K562 (cell line): ENCODE measurements at regions not wholly inside any gene's neighbourhood (a gene's known extent, or its start where the extent isn't known, plus 50 kb on each side); places are given as distances from the start of the nearest gene placed in this dataset.

Source experiments
- ATAC-seq: fragments of 200-7000 bp; cut with Tn5 transposase; 3 replicates; pipeline ENCODE4 v1.9.1; 2020; ENCODE audit warnings: moderate library complexity
- BruUV-seq: library from RNA; stranded (reverse); fragments of 400-500 nt; replicated peaks from 2 replicates; lab custom pipeline; 2021; lab: Mats Ljungman, UMichigan
- CTCF ChIA-PET: fragments of 300-600 bp; formaldehyde crosslinking; extraction: SDS; loops from one replicate; lab custom pipeline; 2021; ENCODE audit warnings: low intra/inter-chr PET ratio; lab: Yijun Ruan, JAX
- POLR2A ChIA-PET: fragments of 300-600, 350-650 bp; sonication (Branson Sonifier 250); formaldehyde crosslinking; extraction: SDS; loops from one replicate; lab custom pipeline; 2021; ENCODE audit warnings: antibody characterized with exemption, inconsistent platforms; lab: Yijun Ruan, JAX
- DNase-seq, 4 experiments: peaks; one replicate each; pipeline versions ENCODE4 v3.0.0 to v3.0.0-alpha.2; 2011 to 2018; ENCODE audit warnings: low spot score in 3 of 4, mixed read lengths in 3 of 4; ENCODE audit errors: extremely low read depth in 1 of 4
- FAIRE-seq: peaks from 2 replicates; lab custom pipeline; 2011; peaks lifted over from hg19 to GRCh38; lab: Jason Lieb, UNC
- H2AFZ ChIP-seq: 2 replicates; pipeline ENCODE4 v1.6.0; 2011; ENCODE audit warnings: low read depth, low read length, control low read depth, inconsistent platforms
- H3K27ac ChIP-seq: fragments of 200-600 bp; 3 replicates; pipeline ENCODE4 v1.8.0; 2011; ENCODE audit warnings: low read depth, mild to moderate bottlenecking, control low read depth, inconsistent platforms, low read length, moderate library complexity, mixed read lengths; ENCODE audit errors: extremely low read depth
- H3K27me3 ChIP-seq, 2 experiments: fragments of 300-600 bp in 1 of 2; 2 replicates in 1 of 2; 3 replicates in 1 of 2; pipeline versions ENCODE4 v1.6.0 to v1.8.0; 2011; ENCODE audit warnings: inconsistent platforms in 2 of 2, low read length in 2 of 2, mild to moderate bottlenecking in 1 of 2, mixed read lengths in 1 of 2, moderate library complexity in 1 of 2; ENCODE audit not compliant: control insufficient read depth in 2 of 2, insufficient read depth in 2 of 2
- H3K36me3 ChIP-seq: fragments of 300-600 bp; 3 replicates; pipeline ENCODE4 v1.8.0; 2011; ENCODE audit warnings: mild to moderate bottlenecking, low read length, inconsistent platforms; ENCODE audit not compliant: control insufficient read depth, insufficient read depth
- H3K4me1 ChIP-seq, 2 experiments: fragments of 200-600 bp in 1 of 2; replicated peaks in 1 of 2; 2 replicates in 1 of 2; 3 replicates in 1 of 2; pipeline versions ENCODE4 v1.5.1 to v1.8.0; 2011; ENCODE audit warnings: inconsistent platforms in 2 of 2, low read length in 2 of 2, mild to moderate bottlenecking in 1 of 2, mixed read lengths in 1 of 2, moderate library complexity in 1 of 2; ENCODE audit not compliant: control insufficient read depth in 2 of 2, insufficient read depth in 2 of 2
- H3K4me2 ChIP-seq: 2 replicates; pipeline ENCODE4 v1.6.1; 2011; ENCODE audit warnings: low read length, control low read depth, inconsistent platforms, mixed read lengths; ENCODE audit not compliant: insufficient read depth
- H3K4me3 ChIP-seq: fragments of 200-600 bp; sonication (generic), shearing (Covaris generic); 2 replicates; pipeline ENCODE4 v1.5.1; 2016; ENCODE audit warnings: control low read depth, inconsistent platforms
- H3K79me2 ChIP-seq: fragments of 200-600 bp; 3 replicates; pipeline ENCODE4 v1.8.0; 2011; ENCODE audit warnings: low read length, inconsistent platforms; ENCODE audit not compliant: control insufficient read depth, insufficient read depth
- H3K9ac ChIP-seq, 2 experiments: 2 replicates each; pipeline versions ENCODE4 v1.6.0 to v1.6.1; 2011; ENCODE audit warnings: low read depth in 2 of 2, low read length in 2 of 2, control low read depth in 1 of 2, inconsistent platforms in 1 of 2, mild to moderate bottlenecking in 1 of 2, mixed read lengths in 1 of 2; ENCODE audit not compliant: insufficient read depth in 1 of 2
- H3K9me1 ChIP-seq: one replicate; pipeline ENCODE4 v1.6.0; 2011; ENCODE audit warnings: inconsistent platforms, mild to moderate bottlenecking, low read length, moderate library complexity; ENCODE audit not compliant: control insufficient read depth, insufficient read depth
- H3K9me3 ChIP-seq: replicated peaks from 2 replicates; pipeline ENCODE4 v1.5.1; 2011; ENCODE audit warnings: low read depth, low read length, inconsistent platforms; ENCODE audit not compliant: control insufficient read depth, insufficient read depth
- H4K20me1 ChIP-seq: replicated peaks from 2 replicates; pipeline ENCODE4 v1.6.1; 2011; ENCODE audit warnings: low read length, inconsistent platforms, mixed read lengths; ENCODE audit not compliant: control insufficient read depth, insufficient read depth
- BCL6 ChIP-seq: fragments of 250-450 bp; sonication (Bioruptor Pico); IDR thresholded peaks from 2 replicates; pipeline ENCODE4 v1.4.0; 2020
- BCOR ChIP-seq: fragments of 450-650 bp; IDR thresholded peaks from 2 replicates; pipeline ENCODE4 v1.6.1; 2016
- ETV6 ChIP-seq, 3 experiments: fragments of 150-350 bp in 1 of 3; sonication (generic) in 1 of 3; formaldehyde crosslinking in 1 of 3; IDR thresholded peaks; 2 replicates each; pipeline versions ENCODE4 v1.6.1 to v1.8.0; 2014 to 2022; ENCODE audit warnings: borderline replicate concordance in 2 of 3, low read depth in 2 of 3, antibody characterized with exemption in 1 of 3, low read length in 1 of 3, mild to moderate bottlenecking in 1 of 3, missing genetic modification reagents in 1 of 3
- HOMEZ ChIP-seq: fragments of 250-450 bp; sonication (Bioruptor Pico); IDR thresholded peaks from 2 replicates; pipeline ENCODE4 v1.4.0; 2020; ENCODE audit warnings: mild to moderate bottlenecking, moderate library complexity
- MCM3 ChIP-seq: fragments of 450-650 bp; IDR thresholded peaks from 2 replicates; pipeline ENCODE4 v1.6.1; 2016
- NFIX ChIP-seq: fragments of 250-450 bp; sonication (Bioruptor Pico); IDR thresholded peaks from 2 replicates; pipeline ENCODE4 v1.4.0; 2020; ENCODE audit warnings: low read depth, mild to moderate bottlenecking, moderate library complexity
- PATZ1 ChIP-seq: fragments of 250-450 bp; sonication (Bioruptor Pico); IDR thresholded peaks from 2 replicates; pipeline ENCODE4 v1.5.0; 2020; ENCODE audit warnings: mild to moderate bottlenecking, borderline replicate concordance
- POLR2B ChIP-seq: fragments of 450-650 bp; IDR thresholded peaks from 2 replicates; pipeline ENCODE4 v1.6.1; 2018; ENCODE audit warnings: low read depth; ENCODE audit not compliant: partially characterized antibody
- ZBTB7A ChIP-seq: IDR thresholded peaks from 2 replicates; pipeline ENCODE4 v1.6.1; 2011; ENCODE audit warnings: low read depth, mild to moderate bottlenecking, low read length, moderate library complexity, borderline replicate concordance; ENCODE audit not compliant: control insufficient read depth
- ZNF274 ChIP-seq: IDR thresholded peaks from 2 replicates; pipeline ENCODE4 v1.6.1; 2011; ENCODE audit warnings: low read depth, mild to moderate bottlenecking, low read length, moderate library complexity, borderline replicate concordance
- ZNF444 ChIP-seq: fragments of 250-450 bp; sonication (Bioruptor Pico); IDR thresholded peaks from 2 replicates; pipeline ENCODE4 v1.4.0; 2020; ENCODE audit warnings: mild to moderate bottlenecking, moderate library complexity
- ZNF717 ChIP-seq: fragments of 250-450 bp; sonication (Bioruptor Pico); IDR thresholded peaks from 2 replicates; pipeline ENCODE4 v1.5.0; 2021
- WGBS: fragments of 100-300 bp; shearing (Covaris generic); methylation state at CpG from one replicate; pipeline ENCODE4 v1.1.6; 2016; ENCODE audit warnings: low coverage, mixed read lengths; ENCODE audit not compliant: insufficient coverage; ENCODE audit errors: missing lambda C conversion rate; 5-methylcytosine and 5-hydroxymethylcytosine counted together
- in situ Hi-C: fragments of 300-500 bp; cut with MboI; formaldehyde crosslinking; loops from 4 replicates; pipeline ENCODE4 v1.15.0; 2018; ENCODE audit warnings: inconsistent platforms, mixed read lengths
- intact Hi-C: fragments of 100-400 bp; cut with micrococcal nuclease; formaldehyde crosslinking; loops from 2 replicates; pipeline ENCODE4 v1.14.2; 2022

- TF ChIP-seq PATZ1 (CRISPR knock-in tag) (no peak), ZNF444 (CRISPR knock-in tag) (no peak), ZNF274 (no peak), BCL6 (CRISPR knock-in tag) (no peak), POLR2B (no peak), ZBTB7A (no peak), BCOR (no peak), ZNF717 (CRISPR knock-in tag) (no peak)
Observed at GRCh38 chrX:116972362-116972761, 509.6 kb upstream of the CT83 start (continued).

GRCh38 chrX:116961872-116962582 lies 499.3 kb upstream of the CT83 start:
- POLR2A ChIA-PET = no interaction called here
- FAIRE-seq = no peak
- in situ Hi-C loops = no loop called here

More at GRCh38 chrX:116961872-116962582, 499.3 kb upstream of the CT83 start:
- CTCF ChIA-PET = no interaction called here
- Histone ChIP-seq H3K9me1 (no peaks in the 10 kb centered on the region), H3K79me2 (no peaks in the 10 kb centered on the region), H3K4me3 (no peak overlapping the region), H3K36me3 (no peaks in the 10 kb centered on the region), H3K27ac (no peak overlapping the region), H3K27me3 (no peaks in the 10 kb centered on the region), H3K9me3 (no peaks in the 10 kb centered on the region), H3K4me1 (no peaks in the 10 kb centered on the region), H3K4me2 (no peak overlapping the region), H3K9ac (no peak overlapping the region), H4K20me1 (no peaks in the 10 kb centered on the region), H2AFZ (no peak overlapping the region)
- intact Hi-C loops = no loop called here
- ATAC-seq = no peak
- WGBS = 0% methylated on average over 2 of the region's 7 CpGs
- no TSS peak for BruUV-seq
- TF ChIP-seq ETV6 (IDR thresholded peaks at IDR 0.05; ENCODE audit: borderline replicate concordance in 1 of 2, low read depth in 2 of 2, low read length in 1 of 2) (no peak), ETV6 (CRISPR knock-in tag; IDR thresholded peaks at IDR 0.05; ENCODE audit: borderline replicate concordance) (no peak), NFIX (CRISPR knock-in tag) (no peak), HOMEZ (CRISPR knock-in tag) (no peak), MCM3 (no peak)
- DNase-seq = no peak
